ENCODE measurements at regions not wholly inside any gene's neighbourhood (a gene's known extent, or its start where the extent isn't known, plus 50 kb on each side); places are given as distances from the start of the nearest gene placed in this dataset.

DNA sequence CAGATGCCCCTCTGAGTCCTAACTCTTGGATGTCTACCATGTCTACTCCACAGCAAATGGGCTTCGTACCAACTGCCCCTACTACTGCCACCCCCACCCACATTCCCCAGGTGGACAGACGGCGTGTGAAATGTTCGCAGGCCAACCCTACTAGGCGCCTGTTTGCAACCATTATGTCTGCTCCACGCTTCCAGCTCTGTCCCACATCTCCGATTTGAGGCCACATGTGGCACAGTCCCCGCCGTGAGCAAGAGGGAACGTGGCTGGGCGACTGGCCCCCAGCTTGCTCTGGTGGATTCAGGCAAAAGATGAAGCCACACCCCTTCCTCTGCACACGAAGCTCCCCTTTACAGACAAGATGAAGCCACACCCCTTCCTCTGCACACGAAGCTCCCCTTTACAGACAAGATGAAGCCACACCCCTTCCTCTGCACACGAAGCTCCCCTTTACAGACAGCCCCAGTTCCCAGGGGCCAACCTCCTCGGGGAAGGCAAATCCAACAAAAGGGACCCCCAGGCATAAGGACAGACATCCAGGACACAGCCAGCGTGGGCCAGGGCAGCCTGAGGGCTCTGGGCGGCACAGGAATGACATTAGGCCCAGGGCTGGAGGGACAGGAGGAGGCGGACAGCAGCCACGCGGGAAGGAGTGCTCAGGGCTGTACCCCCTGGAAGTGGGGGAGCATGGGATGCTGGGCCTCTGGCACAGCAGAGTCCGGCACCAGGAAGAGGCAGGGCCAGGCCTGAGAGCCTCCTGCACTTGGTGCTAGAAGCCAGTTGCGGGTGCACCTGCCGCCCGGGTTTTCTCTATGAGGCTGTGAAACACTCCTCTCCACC, 106.2 kb downstream of the SHANK2 start:
- TF ChIP-seq, protein P1, sequence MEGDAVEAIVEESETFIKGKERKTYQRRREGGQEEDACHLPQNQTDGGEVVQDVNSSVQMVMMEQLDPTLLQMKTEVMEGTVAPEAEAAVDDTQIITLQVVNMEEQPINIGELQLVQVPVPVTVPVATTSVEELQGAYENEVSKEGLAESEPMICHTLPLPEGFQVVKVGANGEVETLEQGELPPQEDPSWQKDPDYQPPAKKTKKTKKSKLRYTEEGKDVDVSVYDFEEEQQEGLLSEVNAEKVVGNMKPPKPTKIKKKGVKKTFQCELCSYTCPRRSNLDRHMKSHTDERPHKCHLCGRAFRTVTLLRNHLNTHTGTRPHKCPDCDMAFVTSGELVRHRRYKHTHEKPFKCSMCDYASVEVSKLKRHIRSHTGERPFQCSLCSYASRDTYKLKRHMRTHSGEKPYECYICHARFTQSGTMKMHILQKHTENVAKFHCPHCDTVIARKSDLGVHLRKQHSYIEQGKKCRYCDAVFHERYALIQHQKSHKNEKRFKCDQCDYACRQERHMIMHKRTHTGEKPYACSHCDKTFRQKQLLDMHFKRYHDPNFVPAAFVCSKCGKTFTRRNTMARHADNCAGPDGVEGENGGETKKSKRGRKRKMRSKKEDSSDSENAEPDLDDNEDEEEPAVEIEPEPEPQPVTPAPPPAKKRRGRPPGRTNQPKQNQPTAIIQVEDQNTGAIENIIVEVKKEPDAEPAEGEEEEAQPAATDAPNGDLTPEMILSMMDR (IDR thresholded peaks at IDR 0.05) = no peak
- TF ChIP-seq POLR2A (IDR thresholded peaks at IDR 0.05) = no peak
